HepG2 (cell line): ENCODE measurements at regions not wholly inside any gene's neighbourhood (a gene's known extent, or its start where the extent isn't known, plus 50 kb on each side); places are given as distances from the start of the nearest gene placed in this dataset.
A peak's percentile ranks its signal among the peaks of the same experiment; 100 is the strongest.

Experiments
- ATAC-seq: fragments of 200-7000 bp; cut with Tn5 transposase; 3 replicates; pipeline ENCODE4 v1.9.1; 2020; ENCODE audit warnings: mild to moderate bottlenecking, moderate library complexity
- BruUV-seq: library from RNA; stranded (reverse); fragments of 400-500 nt; replicated peaks from 2 replicates; lab custom pipeline; 2021; lab: Mats Ljungman, UMichigan
- CTCF ChIA-PET: fragments of 300-600 bp; formaldehyde crosslinking; extraction: SDS; loops from one replicate; lab custom pipeline; 2021; ENCODE audit warnings: low total read pairs, inconsistent platforms, low intra/inter-chr PET ratio; lab: Yijun Ruan, JAX
- POLR2A ChIA-PET: fragments of 350-600 bp; sonication (Branson Sonifier 250); formaldehyde crosslinking; loops from one replicate; lab custom pipeline; 2020; ENCODE audit warnings: antibody characterized with exemption, inconsistent platforms; lab: Yijun Ruan, JAX
- DNase-seq: peaks from one replicate; pipeline ENCODE4 v3.0.0-alpha.2; 2015; ENCODE audit warnings: low spot score
- FAIRE-seq: peaks from 3 replicates; lab custom pipeline; 2011; peaks lifted over from hg19 to GRCh38; lab: Jason Lieb, UNC
- H2AFZ ChIP-seq: one replicate; pipeline ENCODE4 v1.6.1; 2011; ENCODE audit warnings: low read length, inconsistent platforms
- H3K27ac ChIP-seq: fragments of 300-600 bp; 3 replicates; pipeline ENCODE4 v1.8.0; 2011; ENCODE audit warnings: mixed run types, mild to moderate bottlenecking, mixed read lengths, low read length, inconsistent platforms; ENCODE audit not compliant: insufficient read depth; ENCODE audit errors: extremely low read length
- H3K27me3 ChIP-seq, 2 experiments: fragments of 200-600 bp in 1 of 2; 2 replicates in 1 of 2; 3 replicates in 1 of 2; pipeline versions ENCODE4 v1.6.0 to v1.8.0; 2011; ENCODE audit warnings: low read length in 2 of 2, mild to moderate bottlenecking in 2 of 2, moderate library complexity in 2 of 2, inconsistent platforms in 1 of 2; ENCODE audit not compliant: insufficient read depth in 2 of 2, control insufficient read depth in 1 of 2
- H3K36me3 ChIP-seq, 2 experiments: fragments of 200-600 bp in 1 of 2; replicated peaks in 1 of 2; 2 replicates in 1 of 2; 3 replicates in 1 of 2; pipeline versions ENCODE4 v1.5.1 to v1.8.0; 2011; ENCODE audit warnings: low read length in 2 of 2, inconsistent platforms in 1 of 2; ENCODE audit not compliant: insufficient read depth in 2 of 2, control insufficient read depth in 1 of 2
- H3K4me1 ChIP-seq: 2 replicates; pipeline ENCODE4 v1.5.1; 2012; ENCODE audit warnings: low read length, inconsistent platforms; ENCODE audit not compliant: insufficient read depth
- H3K4me2 ChIP-seq: 2 replicates; pipeline ENCODE4 v1.6.0; 2011; ENCODE audit warnings: low read depth, low read length, inconsistent platforms
- H3K4me3 ChIP-seq, 3 experiments: fragments of 200-600 bp in 1 of 3; sonication (generic), shearing (Covaris generic) in 1 of 3; replicated peaks in 1 of 3; 2 replicates each; pipeline ENCODE4 v1.5.1; 2011 to 2016; ENCODE audit warnings: low read length in 3 of 3, inconsistent platforms in 2 of 3, low read depth in 2 of 3, mild to moderate bottlenecking in 2 of 3, control low read depth in 1 of 3, mixed read lengths in 1 of 3; ENCODE audit not compliant: insufficient read depth in 1 of 3
- H3K79me2 ChIP-seq: one replicate; pipeline ENCODE4 v1.6.1; 2011; ENCODE audit warnings: low read length, inconsistent platforms; ENCODE audit not compliant: insufficient read depth
- H3K9ac ChIP-seq: 2 replicates; pipeline ENCODE4 v1.6.0; 2011; ENCODE audit warnings: mild to moderate bottlenecking, low read depth, low read length, inconsistent platforms; ENCODE audit not compliant: insufficient read depth
- H3K9me3 ChIP-seq: 2 replicates; pipeline ENCODE4 v1.5.1; 2012; ENCODE audit warnings: mild to moderate bottlenecking, low read length
- H4K20me1 ChIP-seq: 2 replicates; pipeline ENCODE4 v1.6.0; 2011; ENCODE audit warnings: inconsistent platforms, mild to moderate bottlenecking, low read length, moderate library complexity; ENCODE audit not compliant: insufficient read depth
- CENPBD1 ChIP-seq: sonication (generic); formaldehyde crosslinking; IDR thresholded peaks from 2 replicates; pipeline ENCODE4 v1.8.0; 2022; ENCODE audit warnings: missing genetic modification reagents, low read depth, mild to moderate bottlenecking, borderline replicate concordance
- GABPB1 ChIP-seq: IDR thresholded peaks from 2 replicates; pipeline ENCODE4 v1.6.1; 2016; ENCODE audit warnings: mild to moderate bottlenecking, missing genetic modification reagents, moderate library complexity, missing compliant biosample characterization
- MAFK ChIP-seq, 2 experiments: IDR thresholded peaks in 1 of 2; conservative IDR thresholded peaks in 1 of 2; 2 replicates each; pipeline ENCODE4 v1.6.1; 2011; ENCODE audit warnings: improper control_type of control experiment in 2 of 2, low read length in 2 of 2
- MIER3 ChIP-seq: IDR thresholded peaks from 2 replicates; pipeline ENCODE4 v1.6.1; 2016; ENCODE audit warnings: missing compliant biosample characterization, borderline replicate concordance
- NFKB2 ChIP-seq: sonication (generic); formaldehyde crosslinking; IDR thresholded peaks from 2 replicates; pipeline ENCODE4 v1.4.0; 2020; ENCODE audit warnings: missing genetic modification reagents, borderline replicate concordance
- ZBTB8A ChIP-seq: sonication (generic); formaldehyde crosslinking; IDR thresholded peaks from 2 replicates; pipeline ENCODE4 v1.4.0; 2020; ENCODE audit warnings: mild to moderate bottlenecking, low read depth, missing genetic modification reagents, borderline replicate concordance
- ZNF563 ChIP-seq: sonication (generic); formaldehyde crosslinking; IDR thresholded peaks from 2 replicates; pipeline ENCODE4 v1.8.0; 2022; ENCODE audit warnings: mild to moderate bottlenecking, moderate library complexity, missing genetic modification reagents
- WGBS: methylation state at CpG from one replicate; pipeline ENCODE4 v1.1.6; 2017; ENCODE audit warnings: low lambda C conversion rate; 5-methylcytosine and 5-hydroxymethylcytosine counted together
- in situ Hi-C: cut with HindIII; loops from 2 replicates; pipeline ENCODE4 v1.10.0; 2017; ENCODE audit warnings: low pct_unique_long_range_greater_than_20kb; ENCODE audit not compliant: extremely low pct_ligation_motif_present
- intact Hi-C: fragments of 100-400 bp; cut with micrococcal nuclease; formaldehyde crosslinking; loops from one replicate; pipeline ENCODE4 v1.10.0; 2022; ENCODE audit not compliant: unreplicated experiment
- TF ChIP-seq, protein P1 (sequence below): sonication (generic); formaldehyde crosslinking; IDR thresholded peaks from 2 replicates; pipeline ENCODE4 v1.5.1; 2020; ENCODE audit warnings: missing genetic modification reagents, mild to moderate bottlenecking, borderline replicate concordance

DNA sequence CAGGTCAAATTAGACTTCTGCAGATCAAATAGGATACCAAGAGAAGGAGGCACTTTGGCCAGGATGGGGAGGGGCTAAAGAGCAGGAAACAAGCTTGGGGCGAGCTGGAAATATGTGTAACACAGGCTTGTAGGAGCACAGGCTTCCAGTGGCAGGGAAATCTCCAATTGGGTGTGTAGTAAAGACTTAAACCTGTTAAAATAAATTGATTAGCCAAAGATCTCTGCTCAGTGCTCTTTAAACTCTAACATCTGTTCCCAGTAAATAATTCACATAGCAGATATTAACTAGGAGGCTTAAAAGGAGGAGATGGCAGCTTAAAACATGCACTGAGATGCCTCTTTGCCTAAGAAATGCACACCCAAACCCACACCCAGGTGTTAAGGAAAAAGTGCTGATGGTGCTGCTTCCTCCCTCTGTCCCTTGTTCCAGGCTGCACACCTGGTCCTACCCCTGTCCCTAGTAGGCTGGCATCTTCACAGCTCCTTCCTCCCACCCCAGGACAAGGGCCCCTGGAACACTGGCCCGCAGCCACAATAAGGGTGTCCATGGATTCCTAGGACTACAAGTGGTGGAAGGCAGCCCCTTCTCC is 93.5 kb upstream of the MLN start:
- ATAC-seq (no peak), FAIRE-seq (no peak), DNase-seq (no peak)
- TF ChIP-seq MIER3 (CRISPR knock-in tag) (no peak), MAFK (conservative IDR thresholded peaks at IDR 0.05 in 1 of 2, IDR thresholded peaks at IDR 0.05 in 1 of 2; ENCODE audit: low read length in 2 of 2) (peak; percentile 2 to 16; a peak in 1 of 4 replicates)
- no peak overlapping the region for H3K4me2 ChIP-seq
- H2AFZ ChIP-seq = no peak overlapping the region
- H4K20me1 ChIP-seq = no peaks in the 10 kb centered on the region
- no peak overlapping the region for H3K27ac ChIP-seq
- H3K4me3 ChIP-seq = no peak overlapping the region
- BruUV-seq = no TSS peak
- H3K9ac ChIP-seq = no peak overlapping the region
- peaks cover 3 to 60% of the 10 kb centered on the region in 2 experiments; a peak in 3 of 5 replicates for H3K27me3 ChIP-seq
- CTCF ChIA-PET = no interaction called here
- no peaks in the 10 kb centered on the region for H3K36me3 ChIP-seq
- intact Hi-C loops = no loop called here
- 18% methylated on average over 2 of the region's 2 CpGs for WGBS
- H3K9me3 ChIP-seq = no peaks in the 10 kb centered on the region
- in situ Hi-C loops = no loop called here
- no peaks in the 10 kb centered on the region for H3K79me2 ChIP-seq
- H3K4me1 ChIP-seq = peaks cover under 1% of the 10 kb centered on the region
- POLR2A ChIA-PET = no interaction called here

DNA sequence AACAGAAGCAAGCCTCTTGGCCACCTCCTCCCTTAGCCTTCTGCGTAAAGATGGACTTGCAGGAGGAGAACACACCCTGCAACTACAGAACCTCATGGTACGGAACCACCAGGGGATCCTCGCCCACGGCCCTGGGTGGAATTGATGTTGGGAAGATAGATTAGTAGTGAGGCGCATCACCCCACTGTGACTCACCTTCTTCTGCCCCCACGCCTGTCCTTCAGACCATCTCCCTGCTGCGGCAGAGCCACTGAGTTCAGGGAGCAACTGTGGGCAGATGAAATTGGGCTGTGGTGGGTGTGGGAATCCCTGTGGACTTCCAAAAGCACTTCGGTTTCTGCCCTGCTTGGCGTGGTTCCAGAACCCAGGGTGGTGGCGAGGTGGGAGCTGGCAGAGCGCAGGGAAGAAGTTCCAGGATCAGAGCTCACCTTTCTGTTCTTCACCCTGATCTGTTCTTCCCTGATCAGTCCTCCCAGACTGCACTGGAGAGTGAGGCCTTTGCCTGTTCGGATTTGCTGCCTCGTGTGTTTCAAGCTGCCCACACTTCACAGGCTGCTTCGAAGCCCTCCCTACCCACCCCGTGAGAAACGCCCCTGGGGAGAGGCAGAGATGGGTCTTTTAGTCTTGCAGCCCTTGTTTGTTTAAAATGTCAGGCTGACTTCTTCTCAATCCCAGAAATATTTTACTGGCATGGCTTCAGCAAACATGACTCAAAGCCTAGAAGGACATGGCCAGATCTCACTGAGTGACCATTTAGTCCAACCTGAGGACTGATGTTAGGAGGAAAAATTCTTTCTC is 92.8 kb upstream of the MLN start:
- Histone ChIP-seq H3K9ac (no peak overlapping the region), H4K20me1 (no peaks in the 10 kb centered on the region), H3K4me3 (no peak overlapping the region), H3K79me2 (no peaks in the 10 kb centered on the region), H3K9me3 (no peaks in the 10 kb centered on the region), H3K4me2 (no peak overlapping the region), H3K4me1 (peaks cover 8% of the 10 kb centered on the region), H3K36me3 (no peaks in the 10 kb centered on the region), H3K27me3 (peaks cover 3 to 66% of the 10 kb centered on the region in 2 experiments; a peak in 4 of 5 replicates), H3K27ac (no peak overlapping the region), H2AFZ (no peak overlapping the region)
- FAIRE-seq = no peak
- ChIA-PET POLR2A (no interaction called here), CTCF (no interaction called here)
- in situ Hi-C loops = no loop called here
- 25% methylated on average over 16 of the region's 16 CpGs for WGBS
- no peak; the same call in 2 of the 3 replicates for ATAC-seq
- no TSS peak for BruUV-seq
- intact Hi-C loops = no loop called here
- no peak for DNase-seq
- TF ChIP-seq GABPB1 (no peak), ZNF563 (no peak), CENPBD1 (CRISPR knock-in tag) (no peak), NFKB2 (CRISPR knock-in tag) (no peak), ZBTB8A (CRISPR knock-in tag) (no peak)
- TF ChIP-seq, protein P1, sequence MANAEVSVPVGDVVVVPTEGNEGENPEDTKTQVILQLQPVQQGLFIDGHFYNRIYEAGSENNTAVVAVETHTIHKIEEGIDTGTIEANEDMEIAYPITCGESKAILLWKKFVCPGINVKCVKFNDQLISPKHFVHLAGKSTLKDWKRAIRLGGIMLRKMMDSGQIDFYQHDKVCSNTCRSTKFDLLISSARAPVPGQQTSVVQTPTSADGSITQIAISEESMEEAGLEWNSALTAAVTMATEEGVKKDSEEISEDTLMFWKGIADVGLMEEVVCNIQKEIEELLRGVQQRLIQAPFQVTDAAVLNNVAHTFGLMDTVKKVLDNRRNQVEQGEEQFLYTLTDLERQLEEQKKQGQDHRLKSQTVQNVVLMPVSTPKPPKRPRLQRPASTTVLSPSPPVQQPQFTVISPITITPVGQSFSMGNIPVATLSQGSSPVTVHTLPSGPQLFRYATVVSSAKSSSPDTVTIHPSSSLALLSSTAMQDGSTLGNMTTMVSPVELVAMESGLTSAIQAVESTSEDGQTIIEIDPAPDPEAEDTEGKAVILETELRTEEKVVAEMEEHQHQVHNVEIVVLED (CRISPR knock-in tag) = no peak
